Breast epithelium (tissue), 3 donors: ENCODE measurements at regions not wholly inside any gene's neighbourhood (a gene's known extent, or its start where the extent isn't known, plus 50 kb on each side); places are given as distances from the start of the nearest gene placed in this dataset.

ENCODE experiments used
- CTCF ChIP-seq, 3 donors: fragments of 450-650 bp; IDR thresholded peaks; one replicate each; pipeline ENCODE4 v1.5.1; 2016 to 2017; ENCODE audit warnings: antibody characterized with exemption in 3 of 3, mild to moderate bottlenecking in 3 of 3, moderate library complexity in 3 of 3
- POLR2A ChIP-seq: fragments of 450-650 bp; IDR thresholded peaks from one replicate; pipeline ENCODE4 v1.6.1; 2016; ENCODE audit warnings: antibody characterized with exemption, mild to moderate bottlenecking, moderate library complexity
- POLR2AphosphoS5 ChIP-seq, 3 donors: sonication (generic); formaldehyde crosslinking; IDR thresholded peaks; one replicate each; pipeline ENCODE4 v1.6.1; 2017; ENCODE audit warnings: antibody characterized with exemption in 3 of 3

- no peak for TF ChIP-seq POLR2A
- no peak for TF ChIP-seq CTCF (IDR thresholded peaks at IDR 0.05)
- no peak for TF ChIP-seq POLR2AphosphoS5 (IDR thresholded peaks at IDR 0.05)
These were observed 120.0 kb upstream of the RREB1 start for GRCh38 chr6:6987749-6988148.
